Spleen (tissue), 11 donors: ENCODE measurements at regions not wholly inside any gene's neighbourhood (a gene's known extent, or its start where the extent isn't known, plus 50 kb on each side); places are given as distances from the start of the nearest gene placed in this dataset.

Experiments
- DNase-seq: peaks from one replicate; pipeline ENCODE4 v3.0.0-alpha.2; 2020
- H3K27ac ChIP-seq, 8 donors: fragments of 200-600 bp; sonication (generic) in 7 of 8; 1 replicate in 4 of 8; 2 replicates in 4 of 8; pipeline versions ENCODE4 v1.5.0 to v1.8.0; 2016 to 2021; ENCODE audit warnings: inconsistent platforms in 4 of 8, mild to moderate bottlenecking in 4 of 8, moderate library complexity in 1 of 8
- H3K27me3 ChIP-seq, 7 donors: fragments of 200-600 bp; sonication (generic) in 6 of 7; replicated peaks in 1 of 7; 1 replicate in 4 of 7; 2 replicates in 3 of 7; pipeline versions ENCODE4 v1.5.0 to v1.8.0; 2016 to 2021; ENCODE audit warnings: inconsistent platforms in 3 of 7, mild to moderate bottlenecking in 1 of 7
- H3K36me3 ChIP-seq, 6 donors: fragments of 200-600 bp; sonication (generic) in 5 of 6; 1 replicate in 4 of 6; 2 replicates in 2 of 6; pipeline versions ENCODE4 v1.5.0 to v1.8.0; 2016 to 2021; ENCODE audit warnings: inconsistent platforms in 2 of 6
- H3K4me1 ChIP-seq, 6 donors: fragments of 200-600 bp; sonication (generic) in 5 of 6; 1 replicate in 3 of 6; 2 replicates in 3 of 6; pipeline versions ENCODE4 v1.5.0 to v1.8.0; 2016 to 2021; ENCODE audit warnings: inconsistent platforms in 3 of 6
- H3K4me3 ChIP-seq, 8 donors: fragments of 200-600 bp; sonication (generic) in 7 of 8; 1 replicate in 4 of 8; 2 replicates in 4 of 8; pipeline versions ENCODE4 v1.5.0 to v1.8.0; 2016 to 2021; ENCODE audit warnings: inconsistent platforms in 4 of 8, mild to moderate bottlenecking in 4 of 8, moderate library complexity in 2 of 8
- H3K9me3 ChIP-seq, 8 donors: fragments of 200-600 bp; sonication (generic) in 7 of 8; 1 replicate in 4 of 8; 2 replicates in 4 of 8; pipeline versions ENCODE4 v1.5.0 to v1.8.0; 2016 to 2021; ENCODE audit warnings: inconsistent platforms in 4 of 8
- CTCF ChIP-seq, 11 experiments: fragments of 200-600 bp in 7 of 11; fragments of 450-650 bp in 4 of 11; sonication (generic) in 4 of 11; IDR thresholded peaks in 8 of 11; conservative IDR thresholded peaks in 3 of 11; 1 replicate in 7 of 11; 2 replicates in 4 of 11; pipeline versions ENCODE4 v1.4.0 to v1.8.0; 2016 to 2021; ENCODE audit warnings: antibody characterized with exemption in 11 of 11, inconsistent platforms in 4 of 11, mild to moderate bottlenecking in 1 of 11
- POLR2A ChIP-seq, 3 donors: fragments of 450-650 bp; IDR thresholded peaks; one replicate each; pipeline ENCODE4 v1.5.1; 2017; ENCODE audit warnings: antibody characterized with exemption in 3 of 3, mild to moderate bottlenecking in 1 of 3
- POLR2AphosphoS5 ChIP-seq, 3 donors: sonication (generic); formaldehyde crosslinking; IDR thresholded peaks; one replicate each; pipeline ENCODE4 v1.5.1; 2017; ENCODE audit warnings: antibody characterized with exemption in 3 of 3
- WGBS, 5 donors: extraction: QIAGEN DNeasy Blood & Tissue Kit in 3 of 5; methylation state at CpG; one replicate each; pipeline versions ENCODE4 v1.1.5 to v1.1.7; 2013 to 2018; 5-methylcytosine and 5-hydroxymethylcytosine counted together
- intact Hi-C: fragments of 100-400 bp; cut with DNase I; formaldehyde crosslinking; loops from one replicate; pipeline ENCODE4 v1.15.0; 2023; ENCODE audit warnings: low total_unique reads
- donor health status: healthy with polysubstance abuse.
- donor health status: DM: no; HTN: no; CAD: no; lungs with moderate emphysema.
- donor health status: DM: no; HTN: no; CAD: no.
- donor health status: Bipolar disorder and iron deficiency.
- donor health status: healthy.
- donor health status: DM: no; HTN: no; CAD: no.
- donor health status: DM: yes; HTN: yes; CAD: no.

DNA sequence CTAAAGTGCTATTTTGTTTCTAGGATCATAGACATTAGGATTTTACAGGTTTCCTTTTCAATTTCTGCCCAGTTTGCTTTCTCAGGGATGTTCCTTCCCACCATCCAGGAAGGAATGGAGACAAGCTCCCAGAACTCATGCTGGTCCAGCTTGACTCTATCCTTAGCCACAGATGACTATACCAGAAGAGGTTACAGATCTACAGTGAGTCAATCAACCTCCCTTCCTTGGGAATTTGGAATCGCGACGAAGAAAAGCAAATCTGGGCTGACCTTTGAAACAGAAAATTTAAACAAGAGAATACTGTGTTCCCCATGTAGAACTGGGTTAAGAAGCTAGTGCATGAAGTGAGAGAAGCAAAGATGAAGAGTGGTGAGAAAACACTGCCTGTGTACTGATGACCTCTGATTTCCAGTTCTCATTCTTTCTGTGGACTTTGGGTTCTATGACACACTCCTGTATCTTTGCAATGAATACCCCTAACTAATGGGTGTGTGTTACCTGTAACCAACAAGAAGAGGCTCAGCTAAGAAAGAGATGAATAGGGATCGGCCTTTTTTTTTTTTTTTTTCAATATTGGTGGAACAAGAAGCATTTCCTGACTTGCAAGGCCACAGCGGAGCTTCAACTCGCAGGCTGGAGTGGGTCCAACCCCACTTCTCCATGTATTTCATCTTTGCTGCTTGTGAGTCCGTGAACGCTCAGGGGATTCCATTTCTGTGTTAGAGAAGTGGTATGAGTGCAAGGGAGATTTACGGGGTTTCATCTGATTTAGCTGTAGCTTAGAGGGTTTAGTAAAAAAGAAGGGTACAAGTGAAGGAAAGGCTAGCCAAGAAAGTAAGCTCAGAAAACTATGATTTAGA, 563.9 kb upstream of the CLINT1 start:
- DNase-seq = no peak
- no peaks in the 10 kb centered on the region for H3K27me3 ChIP-seq
- no peak overlapping the region for H3K27ac ChIP-seq
- intact Hi-C loops = no loop called here
- H3K9me3 ChIP-seq = no peaks in the 10 kb centered on the region
- H3K4me1 ChIP-seq = peaks cover 0 to 12% (median 6%) of the 10 kb centered on the region in 6 donors
- no peak overlapping the region for H3K4me3 ChIP-seq
- WGBS, 5 donors = 77 to 94% (median 85%) methylated on average over 9 of the region's 9 CpGs
- no peaks in the 10 kb centered on the region for H3K36me3 ChIP-seq
- TF ChIP-seq CTCF (IDR thresholded peaks at IDR 0.05 in 8 of 11, conservative IDR thresholded peaks at IDR 0.05 in 3 of 11) = no peak

GRCh38 chr5:158421319-158421718, 562.4 kb upstream of the CLINT1 start:
- Histone ChIP-seq H3K27ac (no peak overlapping the region), H3K9me3 (no peaks in the 10 kb centered on the region), H3K36me3 (no peaks in the 10 kb centered on the region), H3K4me3 (no peak overlapping the region), H3K4me1 (peaks cover 0 to 12% (median 6%) of the 10 kb centered on the region in 6 donors), H3K27me3 (no peaks in the 10 kb centered on the region)
- TF ChIP-seq POLR2AphosphoS5 (IDR thresholded peaks at IDR 0.05) = no peak
- TF ChIP-seq POLR2A (IDR thresholded peaks at IDR 0.05) = no peak
- TF ChIP-seq CTCF (IDR thresholded peaks at IDR 0.05 in 8 of 11, conservative IDR thresholded peaks at IDR 0.05 in 3 of 11) = no peak
- intact Hi-C loops = no loop called here
- whole genome bisulfite sequencing, 5 donors = 56 to 79% (median 73%) methylated on average over 6 of the region's 6 CpGs
- DNase-seq = no peak

GRCh38 chr5:158419186-158419585, 560.2 kb upstream of the CLINT1 start:
- Histone ChIP-seq H3K27me3 (no peaks in the 10 kb centered on the region), H3K4me3 (no peak overlapping the region), H3K27ac (no peak overlapping the region), H3K36me3 (no peaks in the 10 kb centered on the region), H3K9me3 (no peaks in the 10 kb centered on the region), H3K4me1 (peaks cover 0 to 12% (median 6%) of the 10 kb centered on the region in 6 donors)
- no peak for TF ChIP-seq POLR2A (IDR thresholded peaks at IDR 0.05)
- TF ChIP-seq POLR2AphosphoS5 (IDR thresholded peaks at IDR 0.05) = no peak
- no peak for TF ChIP-seq CTCF (IDR thresholded peaks at IDR 0.05 in 8 of 11, conservative IDR thresholded peaks at IDR 0.05 in 3 of 11)
- no peak for DNase-seq
- intact Hi-C loops = no loop called here
- 73 to 85% (median 78%) methylated on average over 2 of the region's 2 CpGs for WGBS, 5 donors

DNA sequence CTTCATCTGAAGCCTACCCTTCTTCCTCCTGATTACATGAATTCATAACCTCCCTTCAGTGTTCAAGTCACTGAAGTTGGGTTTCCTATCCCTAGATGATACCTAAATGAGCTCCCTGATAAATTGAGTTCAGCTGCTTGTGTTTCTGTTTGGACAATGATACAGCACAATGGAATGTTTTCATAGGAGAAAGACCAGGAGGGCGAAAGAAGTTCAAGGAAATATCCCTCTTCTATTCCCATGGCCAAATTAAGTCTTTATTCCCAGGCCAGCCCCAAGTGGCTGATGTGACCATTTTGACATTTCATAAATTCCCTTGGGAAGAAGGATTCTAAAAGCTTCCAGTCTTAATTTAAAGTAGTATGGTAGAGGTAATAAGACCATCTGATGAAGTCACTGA, 555.8 kb upstream of the CLINT1 start:
- 73 to 93% (median 81%) methylated on average over 1 of the region's 1 CpG for WGBS, 5 donors
- no peak for DNase-seq
- Histone ChIP-seq H3K27me3 (no peaks in the 10 kb centered on the region), H3K9me3 (no peaks in the 10 kb centered on the region), H3K4me1 (peaks cover 0 to 19% (median 5%) of the 10 kb centered on the region in 6 donors), H3K36me3 (no peaks in the 10 kb centered on the region), H3K4me3 (no peak overlapping the region), H3K27ac (no peak overlapping the region)
- TF ChIP-seq POLR2AphosphoS5 (IDR thresholded peaks at IDR 0.05) (no peak), POLR2A (IDR thresholded peaks at IDR 0.05) (no peak), CTCF (IDR thresholded peaks at IDR 0.05 in 8 of 11, conservative IDR thresholded peaks at IDR 0.05 in 3 of 11) (no peak)
- intact Hi-C loops = no loop called here
